Right cardiac atrium (tissue), 5 donors: ENCODE measurements at regions not wholly inside any gene's neighbourhood (a gene's known extent, or its start where the extent isn't known, plus 50 kb on each side); places are given as distances from the start of the nearest gene placed in this dataset.

ENCODE experiments used
- ATAC-seq, 2 donors: fragments of 200-7000 bp; cut with Tn5 transposase; one replicate each; pipeline versions ENCODE4 v1.8.0 to v1.9.1; 2020; ENCODE audit warnings: moderate library complexity in 2 of 2, mild to moderate bottlenecking in 1 of 2
- DNase-seq, 3 donors: peaks; one replicate each; pipeline ENCODE4 v3.0.0-alpha.2; 2020
- H3K27ac ChIP-seq: one replicate; pipeline ENCODE4 v1.5.1; 2013; ENCODE audit warnings: mild to moderate bottlenecking, low read length, control low read depth, moderate library complexity
- H3K27me3 ChIP-seq: one replicate; pipeline ENCODE4 v1.6.1; 2013; ENCODE audit not compliant: control insufficient read depth, insufficient read depth
- H3K4me1 ChIP-seq: one replicate; pipeline ENCODE4 v1.6.1; 2013; ENCODE audit warnings: low read length; ENCODE audit not compliant: control insufficient read depth, insufficient read depth
- H3K4me3 ChIP-seq: one replicate; pipeline ENCODE4 v1.5.1; 2013; ENCODE audit warnings: low read length, control low read depth
- H3K9me3 ChIP-seq: one replicate; pipeline ENCODE4 v1.6.1; 2013; ENCODE audit warnings: low read length; ENCODE audit not compliant: control insufficient read depth
- WGBS: extraction: QIAGEN DNeasy Blood & Tissue Kit; methylation state at CpG from one replicate; pipeline ENCODE4 v1.1.7; 2013; 5-methylcytosine and 5-hydroxymethylcytosine counted together
- intact Hi-C, 4 donors: fragments of 100-400 bp; cut with DNase I; formaldehyde crosslinking; loops; one replicate each; pipeline versions ENCODE4 v1.11.0 to v1.14.0; 2022 to 2023
- donor health status: healthy with polysubstance abuse.
- donor health status: DM: no; HTN: yes; CAD: no.
- donor health status: DM: no; HTN: no; CAD: no.
- donor health status: DM: no; HTN: yes; CAD: no; lungs with severe emphysema.
- donor health status: DM: yes; HTN: yes; CAD: no.

- Histone ChIP-seq H3K4me3 (no peak overlapping the region), H3K4me1 (no peaks in the 10 kb centered on the region), H3K27ac (no peak overlapping the region), H3K9me3 (no peaks in the 10 kb centered on the region), H3K27me3 (no peaks in the 10 kb centered on the region)
- intact Hi-C loops: no loop called here
- ATAC-seq (no peak), DNase-seq (no peak)
- 70% methylated on average over 4 of the region's 4 CpGs for WGBS
These were observed 245.4 kb upstream of the TFAP2D start for GRCh38 chr6:50467931-50468330.

DNA sequence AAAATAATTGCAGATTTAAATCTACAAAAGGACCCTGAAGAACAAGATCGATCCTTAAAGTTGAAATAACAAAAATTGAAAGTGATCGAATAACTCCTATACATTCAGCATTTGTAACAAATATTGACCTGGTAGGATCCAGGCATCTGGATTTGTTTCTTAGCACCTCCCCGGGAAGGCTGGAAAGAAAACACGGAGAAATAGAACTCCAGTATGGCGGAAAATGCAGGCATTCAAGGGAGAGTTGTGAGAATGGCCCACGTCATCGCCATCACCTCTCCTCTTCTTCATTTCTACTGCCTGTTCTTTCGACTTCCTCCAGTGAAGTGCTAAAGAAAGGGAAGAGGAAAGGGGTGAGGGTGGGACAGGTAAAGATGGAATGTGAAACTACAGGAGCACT lies 242.3 kb upstream of the TFAP2D start:
- H3K4me3 ChIP-seq: no peak overlapping the region
- DNase-seq: no peak
- WGBS: 79% methylated on average over 8 of the region's 8 CpGs
- no peaks in the 10 kb centered on the region for H3K27me3 ChIP-seq
- no peak for ATAC-seq
- no peak overlapping the region for H3K27ac ChIP-seq
- intact Hi-C loops: no loop called here
- no peaks in the 10 kb centered on the region for H3K9me3 ChIP-seq
- H3K4me1 ChIP-seq: no peaks in the 10 kb centered on the region

GRCh38 chr6:50510361-50510760 lies 203.0 kb upstream of the TFAP2D start:
- Histone ChIP-seq H3K4me1 (no peaks in the 10 kb centered on the region), H3K27ac (no peak overlapping the region), H3K9me3 (no peaks in the 10 kb centered on the region), H3K27me3 (no peaks in the 10 kb centered on the region), H3K4me3 (no peak overlapping the region)
- DNase-seq: no peak
- intact Hi-C loops: no loop called here
- no peak for ATAC-seq

GRCh38 chr6:50520326-50521266 lies 192.7 kb upstream of the TFAP2D start:
- intact Hi-C loops: no loop called here
- 33% methylated on average over 3 of the region's 3 CpGs for WGBS
- Histone ChIP-seq H3K27me3 (no peaks in the 10 kb centered on the region), H3K4me3 (no peak overlapping the region), H3K4me1 (no peaks in the 10 kb centered on the region), H3K9me3 (no peaks in the 10 kb centered on the region), H3K27ac (no peak overlapping the region)
- DNase-seq: no peak
- ATAC-seq: no peak

- DNase-seq (no peak), ATAC-seq (no peak)
- H3K4me1 ChIP-seq: no peaks in the 10 kb centered on the region
- H3K27me3 ChIP-seq: no peaks in the 10 kb centered on the region
- no peak overlapping the region for H3K27ac ChIP-seq
- intact Hi-C loops: no loop called here
- H3K4me3 ChIP-seq: no peak overlapping the region
- no peaks in the 10 kb centered on the region for H3K9me3 ChIP-seq
These were observed 189.0 kb upstream of the TFAP2D start for GRCh38 chr6:50524341-50524740.

- 85% methylated on average over 2 of the region's 2 CpGs for WGBS
- ATAC-seq (no peak), DNase-seq (no peak)
- H3K9me3 ChIP-seq: no peaks in the 10 kb centered on the region
- intact Hi-C loops: no loop called here
- H3K27ac ChIP-seq: no peak overlapping the region
- no peak overlapping the region for H3K4me3 ChIP-seq
- no peaks in the 10 kb centered on the region for H3K27me3 ChIP-seq
- no peaks in the 10 kb centered on the region for H3K4me1 ChIP-seq
These were observed 185.3 kb upstream of the TFAP2D start for GRCh38 chr6:50527985-50528384.

- intact Hi-C loops: no loop called here
- H3K27me3 ChIP-seq: no peaks in the 10 kb centered on the region
- H3K4me3 ChIP-seq: no peak overlapping the region
- no peaks in the 10 kb centered on the region for H3K4me1 ChIP-seq
- no peak overlapping the region for H3K27ac ChIP-seq
- WGBS: 58% methylated on average over 1 of the region's 1 CpG
- H3K9me3 ChIP-seq: no peaks in the 10 kb centered on the region
- DNase-seq (no peak), ATAC-seq (no peak)
These were observed 173.9 kb upstream of the TFAP2D start for GRCh38 chr6:50539447-50539846.

- Histone ChIP-seq H3K4me3 (no peak overlapping the region), H3K9me3 (no peaks in the 10 kb centered on the region), H3K27ac (no peak overlapping the region), H3K27me3 (no peaks in the 10 kb centered on the region), H3K4me1 (no peaks in the 10 kb centered on the region)
- WGBS: 75% methylated on average over 2 of the region's 2 CpGs
- ATAC-seq (no peak), DNase-seq (no peak)
- intact Hi-C loops: no loop called here
These were observed 171.4 kb upstream of the TFAP2D start for GRCh38 chr6:50541941-50542340.

DNA sequence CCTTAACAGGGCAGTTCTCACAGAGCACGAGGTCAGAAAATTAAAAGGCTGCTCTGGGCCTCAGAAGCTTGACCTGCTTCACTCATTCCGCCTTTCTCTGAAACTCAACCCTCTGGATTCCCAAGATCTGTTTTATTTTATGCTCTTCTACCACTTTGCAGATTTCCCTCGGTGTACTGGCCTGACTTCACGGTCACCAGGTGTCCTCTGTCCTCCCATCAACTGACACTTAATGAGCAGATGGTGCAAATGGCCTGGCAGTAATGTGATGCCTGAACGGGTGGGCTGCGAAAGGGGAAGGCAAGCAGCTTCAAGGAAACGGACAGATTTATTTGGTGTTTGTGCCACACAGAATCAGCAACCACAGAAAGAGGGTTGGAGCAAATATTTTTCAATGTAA lies 169.7 kb upstream of the TFAP2D start:
- no peak for ATAC-seq
- Histone ChIP-seq H3K27ac (no peak overlapping the region), H3K4me3 (no peak overlapping the region), H3K4me1 (no peaks in the 10 kb centered on the region), H3K27me3 (no peaks in the 10 kb centered on the region), H3K9me3 (no peaks in the 10 kb centered on the region)
- no peak for DNase-seq
- intact Hi-C loops: no loop called here
- WGBS: 51% methylated on average over 7 of the region's 7 CpGs

DNA sequence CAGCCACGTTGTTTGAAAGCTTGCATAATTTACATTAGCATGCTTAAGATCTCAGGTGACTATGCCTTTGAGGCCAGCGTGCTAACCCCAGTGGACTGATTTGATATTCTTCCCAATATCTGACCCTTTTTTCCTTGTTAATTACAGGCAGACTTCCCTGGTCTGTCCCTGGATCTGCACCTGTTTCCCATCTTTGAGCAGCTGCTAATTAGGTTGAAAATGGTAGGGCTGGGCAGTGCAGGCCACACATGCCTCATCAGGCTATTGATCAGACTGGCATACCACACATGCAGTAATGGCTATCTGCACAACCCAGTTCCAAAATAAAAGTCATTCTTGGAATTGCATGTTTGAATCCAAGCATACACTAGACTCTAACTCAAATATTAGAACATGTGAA lies 164.3 kb upstream of the TFAP2D start:
- Histone ChIP-seq H3K27me3 (no peaks in the 10 kb centered on the region), H3K4me1 (no peaks in the 10 kb centered on the region), H3K4me3 (no peak overlapping the region), H3K9me3 (no peaks in the 10 kb centered on the region), H3K27ac (no peak overlapping the region)
- intact Hi-C loops: no loop called here
- ATAC-seq (no peak), DNase-seq (no peak)
- 48% methylated on average over 2 of the region's 2 CpGs for WGBS

- DNase-seq (no peak), ATAC-seq (no peak)
- Histone ChIP-seq H3K27ac (no peak overlapping the region), H3K4me1 (no peaks in the 10 kb centered on the region), H3K9me3 (no peaks in the 10 kb centered on the region), H3K27me3 (no peaks in the 10 kb centered on the region), H3K4me3 (no peak overlapping the region)
- intact Hi-C loops: no loop called here
These were observed 163.9 kb upstream of the TFAP2D start for GRCh38 chr6:50549475-50549874.

DNA sequence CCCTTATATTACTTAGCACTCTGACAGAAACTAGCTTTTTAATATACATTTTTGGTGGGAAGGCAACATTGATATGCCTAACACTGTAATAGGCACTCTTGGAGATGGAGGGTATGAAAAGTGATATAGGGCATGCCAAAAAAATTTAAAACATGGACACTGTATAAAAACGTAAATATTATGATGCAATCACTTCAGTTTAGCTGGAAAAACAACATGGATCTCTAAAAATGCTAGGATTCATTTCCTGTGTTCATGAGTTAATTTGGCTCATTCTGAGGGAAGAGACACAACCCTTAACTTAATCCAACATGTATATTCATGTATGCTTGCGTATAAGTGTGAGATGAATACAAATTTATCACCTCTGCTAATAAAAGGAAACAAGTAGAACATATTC lies 157.3 kb upstream of the TFAP2D start:
- Histone ChIP-seq H3K27me3 (no peaks in the 10 kb centered on the region), H3K9me3 (no peaks in the 10 kb centered on the region), H3K4me1 (no peaks in the 10 kb centered on the region), H3K4me3 (no peak overlapping the region), H3K27ac (no peak overlapping the region)
- WGBS: 54% methylated on average over 2 of the region's 2 CpGs
- intact Hi-C loops: no loop called here
- DNase-seq (no peak), ATAC-seq (no peak)
